Central memory CD8-positive, alpha-beta T cell (primary cell): ENCODE measurements at regions not wholly inside any gene's neighbourhood (a gene's known extent, or its start where the extent isn't known, plus 50 kb on each side); places are given as distances from the start of the nearest gene placed in this dataset.
"Not testable (repeated sequence)": the region's sequence is repeated elsewhere in the genome, so short reads cannot be mapped to it uniquely, and the experiment has no call there.

Experiments
- ATAC-seq: fragments of 150-1000 bp; cut with Tn5 transposase; replicated peaks from 2 replicates; pipeline ENCODE4 v1.10.0; 2022; ENCODE audit warnings: mild to moderate bottlenecking, moderate FRiP score, moderate number of reproducible peaks; ENCODE audit not compliant: poor library complexity, severe bottlenecking; ENCODE audit errors: extremely low read depth
- DNase-seq, 2 donors: peaks; one replicate each; pipeline ENCODE4 v3.0.0; 2021; ENCODE audit warnings: low spot score in 2 of 2
- H3K27ac Mint-ChIP-seq: one replicate; pipeline ENCODE4 v1.8.0; 2022; ENCODE audit warnings: low read depth, mild to moderate bottlenecking, moderate library complexity, mixed read lengths
- H3K27me3 Mint-ChIP-seq: one replicate; pipeline ENCODE4 v1.8.0; 2022; ENCODE audit warnings: mixed read lengths
- H3K36me3 Mint-ChIP-seq: one replicate; pipeline ENCODE4 v1.8.0; 2022; ENCODE audit warnings: mild to moderate bottlenecking, moderate library complexity, mixed read lengths; ENCODE audit not compliant: insufficient read depth
- H3K4me1 Mint-ChIP-seq: one replicate; pipeline ENCODE4 v1.8.0; 2022; ENCODE audit warnings: mixed read lengths
- H3K4me3 Mint-ChIP-seq: one replicate; pipeline ENCODE4 v1.8.0; 2022; ENCODE audit warnings: mild to moderate bottlenecking, moderate library complexity, mixed read lengths
- H3K9me3 Mint-ChIP-seq: one replicate; pipeline ENCODE4 v1.8.0; 2022; ENCODE audit warnings: mixed read lengths

GRCh38 chr7:142575351-142575750, 173.9 kb upstream of the PRSS1 start:
- ATAC-seq = not testable (repeated sequence)

GRCh38 chr7:142571581-142571980, 177.7 kb upstream of the PRSS1 start:
- no peak overlapping the region for H3K27ac Mint-ChIP-seq
- no peak for ATAC-seq

More at GRCh38 chr7:142575351-142575750, 173.9 kb upstream of the PRSS1 start:
- not testable (repeated sequence) for H3K4me1 Mint-ChIP-seq, H3K9me3 Mint-ChIP-seq, H3K27me3 Mint-ChIP-seq, DNase-seq, H3K36me3 Mint-ChIP-seq, H3K27ac Mint-ChIP-seq, H3K4me3 Mint-ChIP-seq

GRCh38 chr7:142569851-142570250, 179.4 kb upstream of the PRSS1 start:
- ATAC-seq (no peak), DNase-seq (no peak)
- Mint-ChIP-seq H3K9me3 (no peaks in the 10 kb centered on the region), H3K36me3 (no peaks in the 10 kb centered on the region), H3K27ac (no peak overlapping the region), H3K27me3 (no peaks in the 10 kb centered on the region), H3K4me1 (no peaks in the 10 kb centered on the region), H3K4me3 (no peak overlapping the region)

More at GRCh38 chr7:142571581-142571980, 177.7 kb upstream of the PRSS1 start:
- H3K27me3 Mint-ChIP-seq = no peaks in the 10 kb centered on the region
- H3K36me3 Mint-ChIP-seq = peaks cover 2% of the 10 kb centered on the region
- H3K4me1 Mint-ChIP-seq = no peaks in the 10 kb centered on the region
- DNase-seq = no peak
- no peaks in the 10 kb centered on the region for H3K9me3 Mint-ChIP-seq
- no peak overlapping the region for H3K4me3 Mint-ChIP-seq

GRCh38 chr7:142568435-142569097, 180.7 kb upstream of the PRSS1 start:
- no peaks in the 10 kb centered on the region for H3K9me3 Mint-ChIP-seq
- no peaks in the 10 kb centered on the region for H3K36me3 Mint-ChIP-seq
- no peaks in the 10 kb centered on the region for H3K4me1 Mint-ChIP-seq
- no peak for DNase-seq
- no peak overlapping the region for H3K4me3 Mint-ChIP-seq
- no peak overlapping the region for H3K27ac Mint-ChIP-seq
- ATAC-seq = no peak
- H3K27me3 Mint-ChIP-seq = no peaks in the 10 kb centered on the region

GRCh38 chr7:142567201-142568075, 181.8 kb upstream of the PRSS1 start:
- ATAC-seq (no peak), DNase-seq (no peak)
- no peaks in the 10 kb centered on the region for H3K36me3 Mint-ChIP-seq
- H3K4me3 Mint-ChIP-seq = no peak overlapping the region
- no peaks in the 10 kb centered on the region for H3K4me1 Mint-ChIP-seq
- no peak overlapping the region for H3K27ac Mint-ChIP-seq
- no peaks in the 10 kb centered on the region for H3K9me3 Mint-ChIP-seq
- no peaks in the 10 kb centered on the region for H3K27me3 Mint-ChIP-seq

GRCh38 chr7:142566271-142566670, 183.0 kb upstream of the PRSS1 start:
- no peaks in the 10 kb centered on the region for H3K36me3 Mint-ChIP-seq
- no peaks in the 10 kb centered on the region for H3K9me3 Mint-ChIP-seq
- H3K4me1 Mint-ChIP-seq = peaks cover 7% of the 10 kb centered on the region
- H3K27ac Mint-ChIP-seq = no peak overlapping the region
- H3K4me3 Mint-ChIP-seq = no peak overlapping the region
- DNase-seq = no peak
- H3K27me3 Mint-ChIP-seq = no peaks in the 10 kb centered on the region
- no peak for ATAC-seq

GRCh38 chr7:142564125-142564524, 185.1 kb upstream of the PRSS1 start:
- H3K9me3 Mint-ChIP-seq, H3K4me1 Mint-ChIP-seq, H3K36me3 Mint-ChIP-seq, DNase-seq, ATAC-seq, H3K27me3 Mint-ChIP-seq, H3K27ac Mint-ChIP-seq, H3K4me3 Mint-ChIP-seq: not testable (repeated sequence)

- no peak overlapping the region for H3K4me3 Mint-ChIP-seq
- H3K9me3 Mint-ChIP-seq = no peaks in the 10 kb centered on the region
- no peak for DNase-seq
- H3K27me3 Mint-ChIP-seq = no peaks in the 10 kb centered on the region
- peaks cover 7% of the 10 kb centered on the region for H3K4me1 Mint-ChIP-seq
- H3K27ac Mint-ChIP-seq = no peak overlapping the region
- no peaks in the 10 kb centered on the region for H3K36me3 Mint-ChIP-seq
- ATAC-seq = no peak
These were observed 185.8 kb upstream of the PRSS1 start for GRCh38 chr7:142563470-142563869.

GRCh38 chr7:142562688-142563087, 186.6 kb upstream of the PRSS1 start:
- H3K36me3 Mint-ChIP-seq = no peaks in the 10 kb centered on the region
- ATAC-seq (no peak), DNase-seq (no peak)
- H3K4me1 Mint-ChIP-seq = peaks cover 7% of the 10 kb centered on the region
- peaks cover 4% of the 10 kb centered on the region for H3K27me3 Mint-ChIP-seq
- H3K4me3 Mint-ChIP-seq = no peak overlapping the region
- no peaks in the 10 kb centered on the region for H3K9me3 Mint-ChIP-seq
- H3K27ac Mint-ChIP-seq = no peak overlapping the region

- ATAC-seq, DNase-seq, H3K4me1 Mint-ChIP-seq, H3K36me3 Mint-ChIP-seq, H3K4me3 Mint-ChIP-seq, H3K9me3 Mint-ChIP-seq, H3K27ac Mint-ChIP-seq: not testable (repeated sequence)
- peaks cover 12% of the 10 kb centered on the region for H3K27me3 Mint-ChIP-seq
These were observed 187.9 kb upstream of the PRSS1 start for GRCh38 chr7:142561396-142561795.

- peaks cover 18% of the 10 kb centered on the region for H3K27me3 Mint-ChIP-seq
- not testable (repeated sequence) for H3K27ac Mint-ChIP-seq, H3K4me3 Mint-ChIP-seq, DNase-seq, H3K4me1 Mint-ChIP-seq, ATAC-seq, H3K36me3 Mint-ChIP-seq, H3K9me3 Mint-ChIP-seq
These were observed 188.5 kb upstream of the PRSS1 start for GRCh38 chr7:142560770-142561169.

GRCh38 chr7:142560166-142560565, 189.1 kb upstream of the PRSS1 start:
- no peak overlapping the region for H3K27ac Mint-ChIP-seq
- no peak overlapping the region for H3K4me3 Mint-ChIP-seq
- no peaks in the 10 kb centered on the region for H3K36me3 Mint-ChIP-seq
- no peaks in the 10 kb centered on the region for H3K9me3 Mint-ChIP-seq
- ATAC-seq (no peak), DNase-seq (no peak)
- peaks cover 7% of the 10 kb centered on the region for H3K4me1 Mint-ChIP-seq
- H3K27me3 Mint-ChIP-seq = peaks cover 24% of the 10 kb centered on the region
